Aorta (tissue), 5 donors: ENCODE measurements at regions not wholly inside any gene's neighbourhood (a gene's known extent, or its start where the extent isn't known, plus 50 kb on each side); places are given as distances from the start of the nearest gene placed in this dataset.
A peak's percentile ranks its signal among the peaks of the same experiment; 100 is the strongest.

ENCODE experiments used
- ATAC-seq: fragments of 200-7000 bp; cut with Tn5 transposase; one replicate; pipeline ENCODE4 v1.9.1; 2022; ENCODE audit warnings: moderate library complexity; ENCODE audit not compliant: low FRiP score
- DNase-seq, 2 donors: peaks; one replicate each; pipeline ENCODE4 v3.0.0-alpha.2; 2020
- H3K27ac ChIP-seq, 2 donors: one replicate each; pipeline ENCODE4 v1.5.1; 2013; ENCODE audit warnings: low read length in 2 of 2, mild to moderate bottlenecking in 2 of 2, moderate library complexity in 2 of 2, control low read depth in 1 of 2, inconsistent platforms in 1 of 2, low read depth in 1 of 2
- H3K27me3 ChIP-seq, 2 donors: one replicate each; pipeline ENCODE4 v1.6.1; 2013; ENCODE audit warnings: control low read depth in 1 of 2, low read length in 1 of 2, mild to moderate bottlenecking in 1 of 2, moderate library complexity in 1 of 2; ENCODE audit not compliant: insufficient read depth in 2 of 2, control insufficient read depth in 1 of 2
- H3K36me3 ChIP-seq, 2 donors: one replicate each; pipeline ENCODE4 v1.6.1; 2013; ENCODE audit warnings: control low read depth in 1 of 2, low read length in 1 of 2, mild to moderate bottlenecking in 1 of 2; ENCODE audit not compliant: insufficient read depth in 2 of 2, control insufficient read depth in 1 of 2
- H3K4me1 ChIP-seq, 2 donors: one replicate each; pipeline ENCODE4 v1.6.1; 2013; ENCODE audit warnings: low read length in 2 of 2, control low read depth in 1 of 2, mild to moderate bottlenecking in 1 of 2, moderate library complexity in 1 of 2; ENCODE audit not compliant: insufficient read depth in 2 of 2, control insufficient read depth in 1 of 2
- H3K4me3 ChIP-seq, 2 donors: one replicate each; pipeline ENCODE4 v1.5.1; 2013; ENCODE audit warnings: low read length in 2 of 2, control low read depth in 1 of 2, mild to moderate bottlenecking in 1 of 2
- H3K9me3 ChIP-seq: one replicate; pipeline ENCODE4 v1.6.1; 2013; ENCODE audit warnings: mild to moderate bottlenecking, low read length; ENCODE audit not compliant: control insufficient read depth
- WGBS, 2 donors: extraction: QIAGEN DNeasy Blood & Tissue Kit; methylation state at CpG; one replicate each; pipeline ENCODE4 v1.1.7; 2013; 5-methylcytosine and 5-hydroxymethylcytosine counted together
- intact Hi-C, 2 donors: fragments of 100-400 bp; cut with DNase I; formaldehyde crosslinking; loops; one replicate each; pipeline versions ENCODE4 v1.14.2 to v1.15.0; 2022
- donor health status: healthy with polysubstance abuse.
- donor health status: Bipolar disorder and iron deficiency.
- donor health status: DM: no; HTN: no; CAD: no.
- donor health status: DM: no; HTN: no; CAD: no.
- donor health status: DM: yes; HTN: yes; CAD: no.

GRCh38 chr10:124225029-124225466 lies 131.7 kb upstream of the CHST15 start:
- Histone ChIP-seq H3K4me3 (no peak overlapping the region), H3K36me3 (no peaks in the 10 kb centered on the region), H3K9me3 (no peaks in the 10 kb centered on the region), H3K27ac (peak overlapping the region; percentile 53 to 96), H3K4me1 (peaks cover 0 to 9% of the 10 kb centered on the region in 2 donors), H3K27me3 (no peaks in the 10 kb centered on the region)
- ATAC-seq (peak; percentile 8), DNase-seq (no peak)
- WGBS, 2 donors, result 11 to 13% methylated on average over 6 of the region's 6 CpGs
- intact Hi-C loops, result loop anchor here (10.0 kb wide), 2 partner anchors 130 to 200 kb away; partner anchors contain the start of gene CHST15 (in 1 of the 2)

DNA sequence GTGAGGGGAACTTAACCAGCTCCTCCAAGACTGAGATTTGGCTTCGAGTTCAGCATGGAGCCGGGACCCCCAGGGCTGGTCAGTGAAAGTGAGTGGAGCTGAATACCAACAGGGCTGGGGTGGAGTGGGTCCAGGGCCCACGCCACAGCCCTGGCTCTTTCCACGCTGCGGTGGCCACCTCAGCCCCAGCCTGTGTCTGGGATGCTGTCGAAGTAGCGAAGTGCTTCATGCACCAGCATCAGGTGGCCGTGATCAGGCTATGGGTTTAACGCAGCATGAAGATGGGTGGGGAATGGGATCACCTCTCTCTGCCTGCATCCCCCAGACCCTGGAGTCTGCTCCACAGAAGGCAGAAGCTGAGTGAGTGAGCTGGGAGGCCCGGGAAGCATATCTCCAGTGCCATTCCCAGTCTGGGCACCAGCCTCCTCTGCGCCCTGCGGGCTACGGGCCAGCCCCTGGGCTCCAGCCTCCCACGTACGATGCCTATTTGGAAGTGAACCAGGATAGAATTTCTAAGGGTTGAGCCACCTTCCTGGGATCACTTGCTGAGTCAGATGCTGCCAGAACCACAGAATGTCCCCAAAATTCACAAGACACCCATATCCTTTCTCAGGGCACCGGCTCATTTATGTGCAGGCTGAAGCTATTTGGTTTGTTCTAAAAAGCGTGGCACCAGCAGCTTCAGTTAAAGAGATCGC lies 131.1 kb upstream of the CHST15 start:
- intact Hi-C loops, result loop anchor here (5.0 to 10.0 kb wide), 3 partner anchors 67 to 200 kb away; partner anchors contain the start of gene CHST15 (in 1 of the 2)
- Histone ChIP-seq H3K9me3 (no peaks in the 10 kb centered on the region), H3K27me3 (no peaks in the 10 kb centered on the region), H3K4me1 (peaks cover 0 to 9% of the 10 kb centered on the region in 2 donors), H3K36me3 (no peaks in the 10 kb centered on the region), H3K4me3 (no peak overlapping the region), H3K27ac (peak overlapping the region; percentile 53 to 96)
- peak; percentile 76 to 84 for DNase-seq
- 43 to 46% methylated on average over 18 of the region's 18 CpGs for WGBS, 2 donors
- peak; percentile 74 for ATAC-seq

GRCh38 chr10:124223711-124224085 lies 130.3 kb upstream of the CHST15 start:
- ATAC-seq (no peak), DNase-seq (peak in 1 of 2 donors; percentile 33)
- H3K27me3 ChIP-seq, result no peaks in the 10 kb centered on the region
- peaks cover 0 to 9% of the 10 kb centered on the region in 2 donors for H3K4me1 ChIP-seq
- WGBS, 2 donors, result 93 to 95% methylated on average over 6 of the region's 6 CpGs
- peak overlapping the region; percentile 10 to 32 for H3K27ac ChIP-seq
- no peaks in the 10 kb centered on the region for H3K9me3 ChIP-seq
- intact Hi-C loops, result loop anchor here (5.0 to 10.0 kb wide), 3 partner anchors 66 to 199 kb away; partner anchors contain the start of gene CHST15 (in 1 of the 2)
- H3K36me3 ChIP-seq, result no peaks in the 10 kb centered on the region
- H3K4me3 ChIP-seq, result no peak overlapping the region

- DNase-seq, result peak in 1 of 2 donors; percentile 31
- Histone ChIP-seq H3K4me3 (no peak overlapping the region), H3K27ac (peak overlapping the region; percentile 10 to 32), H3K4me1 (peaks cover 0 to 9% of the 10 kb centered on the region in 2 donors), H3K9me3 (no peaks in the 10 kb centered on the region), H3K36me3 (no peaks in the 10 kb centered on the region), H3K27me3 (no peaks in the 10 kb centered on the region)
- no peak for ATAC-seq
- intact Hi-C loops, result loop anchor here (5.0 to 10.0 kb wide), 3 partner anchors 66 to 198 kb away; partner anchors contain the start of gene CHST15 (in 1 of the 2)
- WGBS, 2 donors, result 81 to 82% methylated on average over 10 of the region's 10 CpGs
Measured at GRCh38 chr10:124222988-124223710, 129.8 kb upstream of the CHST15 start.

DNA sequence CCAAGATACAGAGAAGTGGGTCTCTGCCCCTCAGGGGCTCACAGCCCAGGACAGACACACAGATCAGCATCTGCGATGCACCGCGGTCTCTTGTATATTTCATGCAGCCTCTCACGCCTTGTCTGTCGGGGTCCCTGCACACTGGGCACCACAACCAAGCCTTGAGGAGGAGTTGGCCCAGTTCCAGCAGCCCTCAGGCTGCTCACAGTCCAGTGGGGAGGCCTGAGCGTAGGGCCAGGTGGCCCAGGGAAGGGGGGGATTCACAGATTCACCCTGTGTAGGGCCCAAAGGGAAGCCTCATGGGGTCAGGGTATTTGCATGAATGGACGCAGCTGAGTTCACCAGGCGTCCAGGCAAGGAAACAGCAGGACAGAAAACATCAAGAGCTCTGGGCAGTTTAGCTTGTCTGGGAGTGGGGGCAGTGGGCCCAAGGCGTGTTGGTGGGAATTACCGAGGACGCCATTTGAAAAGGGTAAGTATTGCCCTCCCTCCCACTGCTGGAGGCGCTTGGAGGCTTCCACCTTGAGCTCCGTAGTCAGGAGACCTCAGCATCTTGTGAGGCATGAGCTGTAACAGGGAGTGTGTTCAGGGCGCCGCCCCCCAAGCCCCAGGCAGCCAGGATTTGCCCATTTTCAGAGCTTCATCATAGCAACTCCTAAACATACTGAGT lies 129.1 kb upstream of the CHST15 start:
- WGBS, 2 donors, result 80 to 83% methylated on average over 15 of the region's 15 CpGs
- Histone ChIP-seq H3K36me3 (no peaks in the 10 kb centered on the region), H3K4me1 (peaks cover 0 to 9% of the 10 kb centered on the region in 2 donors), H3K27ac (peak overlapping the region in 1 of 2 donors; percentile 10), H3K9me3 (no peaks in the 10 kb centered on the region), H3K4me3 (no peak overlapping the region), H3K27me3 (no peaks in the 10 kb centered on the region)
- ATAC-seq (no peak), DNase-seq (peak in 1 of 2 donors; percentile 69)
- intact Hi-C loops, result loop anchor here (5.0 to 10.0 kb wide), 3 partner anchors 65 to 198 kb away; partner anchors contain the start of gene CHST15 (in 1 of the 2)

DNA sequence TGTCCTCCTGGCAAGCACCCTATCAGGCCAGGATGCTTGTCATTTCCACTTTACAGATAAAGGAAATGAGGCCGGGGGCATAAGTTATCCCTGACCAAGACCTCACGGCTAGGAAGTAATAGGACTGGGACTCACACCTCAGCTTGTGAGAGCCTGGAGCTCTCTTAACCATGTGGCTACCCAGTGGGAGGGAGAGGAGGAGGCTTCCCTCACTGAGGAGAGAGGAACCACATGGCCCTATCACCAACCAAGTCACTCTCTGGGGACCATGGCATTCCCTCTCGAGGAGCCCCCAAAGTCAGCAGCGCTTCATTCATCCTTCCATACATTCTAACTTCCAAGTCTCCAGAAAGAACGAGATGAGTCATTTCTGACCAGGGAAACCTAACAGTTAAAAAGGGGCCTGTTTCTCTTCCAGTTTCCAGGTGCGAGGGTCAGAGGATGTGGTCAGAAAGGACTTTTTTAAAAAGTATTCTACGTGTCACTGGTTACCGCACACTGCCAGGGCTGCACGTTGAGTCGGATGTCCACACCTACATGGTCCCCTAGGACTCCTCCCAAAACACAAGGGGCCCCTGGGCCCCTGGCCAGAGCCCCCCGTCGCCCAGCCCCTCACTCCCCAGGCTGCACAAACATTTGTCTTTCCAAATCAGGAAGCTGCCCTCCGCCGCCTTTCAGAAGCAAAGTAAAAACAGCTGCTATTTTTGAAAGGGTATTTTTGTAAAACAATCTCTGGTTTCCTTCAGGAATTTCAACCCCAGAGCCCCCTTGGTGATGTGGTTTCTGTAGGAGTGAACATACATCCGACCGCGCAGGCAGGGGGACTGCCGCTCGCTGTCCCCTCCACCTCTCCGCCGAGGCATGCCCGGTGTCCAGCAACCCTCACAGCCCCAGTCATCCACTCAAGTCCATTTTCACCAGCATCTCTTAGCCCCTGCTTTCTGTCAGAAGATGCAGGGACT lies 128.2 kb upstream of the CHST15 start:
- Histone ChIP-seq H3K9me3 (no peaks in the 10 kb centered on the region), H3K4me3 (no peak overlapping the region), H3K27ac (peak overlapping the region in 1 of 2 donors; percentile 10), H3K4me1 (peaks cover 0 to 9% of the 10 kb centered on the region in 2 donors), H3K27me3 (no peaks in the 10 kb centered on the region), H3K36me3 (no peaks in the 10 kb centered on the region)
- peak in 1 of 2 donors; percentile 57 for DNase-seq
- WGBS, 2 donors, result 14 to 23% methylated on average over 22 of the region's 22 CpGs
- intact Hi-C loops, result loop anchor here (5.0 to 10.0 kb wide), 3 partner anchors 64 to 197 kb away; partner anchors contain the start of gene CHST15 (in 1 of the 2)
- ATAC-seq, result peak; percentile 5

- no peak for DNase-seq
- no peaks in the 10 kb centered on the region for H3K36me3 ChIP-seq
- no peaks in the 10 kb centered on the region for H3K9me3 ChIP-seq
- intact Hi-C loops, result loop anchor here (5.0 to 10.0 kb wide), 3 partner anchors 64 to 196 kb away; partner anchors contain the start of gene CHST15 (in 1 of the 2)
- WGBS, 2 donors, result 83 to 89% methylated on average over 12 of the region's 12 CpGs
- H3K4me1 ChIP-seq, result peaks cover 0 to 8% of the 10 kb centered on the region in 2 donors
- H3K27ac ChIP-seq, result no peak overlapping the region
- H3K27me3 ChIP-seq, result no peaks in the 10 kb centered on the region
- H3K4me3 ChIP-seq, result no peak overlapping the region
- no peak for ATAC-seq
Measured at GRCh38 chr10:124220971-124221355, 127.6 kb upstream of the CHST15 start.
